Keratinocyte (primary cell): ENCODE measurements at regions not wholly inside any gene's neighbourhood (a gene's known extent, or its start where the extent isn't known, plus 50 kb on each side); places are given as distances from the start of the nearest gene placed in this dataset.

Source experiments
- DNase-seq: peaks from one replicate; pipeline ENCODE4 v3.0.0-alpha.2; 2011; ENCODE audit warnings: low read depth, missing footprints, low spot score
- FAIRE-seq: peaks from 2 replicates; lab custom pipeline; 2011; peaks lifted over from hg19 to GRCh38; lab: Jason Lieb, UNC
- H2AFZ ChIP-seq: 2 replicates; pipeline ENCODE4 v1.6.0; 2012; ENCODE audit warnings: low read length, control low read depth, inconsistent platforms; ENCODE audit not compliant: control insufficient read depth
- H3K27ac ChIP-seq: 2 replicates; pipeline ENCODE4 v1.5.1; 2011; ENCODE audit warnings: low read length; ENCODE audit not compliant: control insufficient read depth, insufficient read depth
- H3K27me3 ChIP-seq: 3 replicates; pipeline ENCODE4 v1.6.0; 2011; ENCODE audit warnings: low read length; ENCODE audit not compliant: control insufficient read depth, insufficient read depth; ENCODE audit errors: extremely low read depth
- H3K36me3 ChIP-seq, 2 experiments: 2 replicates in 1 of 2; 3 replicates in 1 of 2; pipeline ENCODE4 v1.5.1; 2011; ENCODE audit warnings: low read length in 2 of 2, mild to moderate bottlenecking in 1 of 2; ENCODE audit not compliant: control insufficient read depth in 2 of 2, insufficient read depth in 2 of 2; ENCODE audit errors: extremely low read depth in 1 of 2
- H3K4me1 ChIP-seq: 3 replicates; pipeline ENCODE4 v1.5.1; 2011; ENCODE audit warnings: low read length; ENCODE audit not compliant: control insufficient read depth, insufficient read depth; ENCODE audit errors: extremely low read depth
- H3K4me2 ChIP-seq: 3 replicates; pipeline ENCODE4 v1.6.0; 2011; ENCODE audit warnings: low read depth, low read length; ENCODE audit not compliant: control insufficient read depth, insufficient read depth; ENCODE audit errors: extremely low read depth
- H3K4me3 ChIP-seq, 3 experiments: fragments of 200-600 bp in 1 of 3; sonication (generic) in 1 of 3; 2 replicates in 2 of 3; 3 replicates in 1 of 3; pipeline ENCODE4 v1.5.1; 2011 to 2016; ENCODE audit warnings: low read length in 3 of 3, mild to moderate bottlenecking in 3 of 3, control low read depth in 2 of 3, inconsistent platforms in 1 of 3, low read depth in 1 of 3, mixed read lengths in 1 of 3, mixed run types in 1 of 3, moderate library complexity in 1 of 3; ENCODE audit not compliant: control insufficient read depth in 2 of 3, insufficient read depth in 2 of 3; ENCODE audit errors: extremely low read depth in 1 of 3
- H3K79me2 ChIP-seq: 2 replicates; pipeline ENCODE4 v1.6.0; 2012; ENCODE audit warnings: low read length; ENCODE audit not compliant: control insufficient read depth, insufficient read depth
- H3K9ac ChIP-seq: 3 replicates; pipeline ENCODE4 v1.6.0; 2011; ENCODE audit warnings: low read length; ENCODE audit not compliant: control insufficient read depth, insufficient read depth; ENCODE audit errors: extremely low read depth
- H3K9me1 ChIP-seq: 3 replicates; pipeline ENCODE4 v1.6.0; 2011; ENCODE audit warnings: low read length; ENCODE audit not compliant: control insufficient read depth, insufficient read depth; ENCODE audit errors: extremely low read depth
- H3K9me3 ChIP-seq: 2 replicates; pipeline ENCODE4 v1.5.1; 2012; ENCODE audit warnings: low read depth, low read length; ENCODE audit not compliant: control insufficient read depth
- H4K20me1 ChIP-seq: 3 replicates; pipeline ENCODE4 v1.6.0; 2011; ENCODE audit warnings: low read length; ENCODE audit not compliant: control insufficient read depth, insufficient read depth; ENCODE audit errors: extremely low read depth
- EZH2 ChIP-seq: IDR thresholded peaks from one replicate; pipeline ENCODE4 v1.6.1; 2012; ENCODE audit warnings: inconsistent platforms, mild to moderate bottlenecking, low read length, moderate library complexity
- dilution Hi-C: fragments of 300-500 bp; cut with MboI; formaldehyde crosslinking; loops from one replicate; pipeline ENCODE4 v1.7.0; 2020; ENCODE audit warnings: low sequenced_read_pairs; ENCODE audit not compliant: extremely low pct_ligation_motif_present
- TF ChIP-seq, protein P1 (sequence below), 3 experiments: IDR thresholded peaks in 1 of 3; conservative IDR thresholded peaks in 1 of 3; optimal IDR thresholded peaks in 1 of 3; 2 replicates in 2 of 3; 3 replicates in 1 of 3; pipeline versions ENCODE3 to v1.5.1; 2011; ENCODE audit warnings: low read length in 3 of 3, mild to moderate bottlenecking in 3 of 3, moderate library complexity in 2 of 3, control low read depth in 1 of 3, inconsistent platforms in 1 of 3; ENCODE audit not compliant: insufficient read depth in 2 of 3; ENCODE audit errors: extremely low read depth in 1 of 3

DNA sequence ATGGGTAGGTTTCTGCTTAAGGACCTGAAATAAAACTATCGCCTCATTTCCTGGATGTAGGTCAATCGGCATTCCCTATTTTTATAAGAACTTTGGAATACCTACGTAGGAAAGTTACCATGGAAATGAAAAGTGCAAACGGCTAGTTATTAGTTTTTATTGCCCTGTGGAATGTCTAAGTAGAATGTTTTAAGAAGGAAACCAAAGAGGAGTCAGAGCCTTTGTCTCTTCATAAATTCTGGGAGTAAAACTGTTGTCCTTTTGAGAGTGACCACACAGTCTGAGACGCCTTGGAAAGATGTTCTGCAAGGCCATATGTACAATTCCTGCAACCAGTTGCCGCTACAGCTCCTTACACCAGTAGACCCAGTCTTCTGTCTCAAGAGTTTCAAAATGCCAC, 176.0 kb upstream of the SEL1L start:
- Histone ChIP-seq H3K27me3 (no peaks in the 10 kb centered on the region), H3K27ac (no peak overlapping the region), H2AFZ (no peak overlapping the region), H3K4me2 (no peak overlapping the region), H3K9ac (no peak overlapping the region), H3K9me1 (no peaks in the 10 kb centered on the region), H3K9me3 (no peaks in the 10 kb centered on the region), H3K79me2 (no peaks in the 10 kb centered on the region), H3K36me3 (no peaks in the 10 kb centered on the region), H4K20me1 (no peaks in the 10 kb centered on the region), H3K4me1 (no peaks in the 10 kb centered on the region), H3K4me3 (no peak overlapping the region)
- TF ChIP-seq, protein P1, sequence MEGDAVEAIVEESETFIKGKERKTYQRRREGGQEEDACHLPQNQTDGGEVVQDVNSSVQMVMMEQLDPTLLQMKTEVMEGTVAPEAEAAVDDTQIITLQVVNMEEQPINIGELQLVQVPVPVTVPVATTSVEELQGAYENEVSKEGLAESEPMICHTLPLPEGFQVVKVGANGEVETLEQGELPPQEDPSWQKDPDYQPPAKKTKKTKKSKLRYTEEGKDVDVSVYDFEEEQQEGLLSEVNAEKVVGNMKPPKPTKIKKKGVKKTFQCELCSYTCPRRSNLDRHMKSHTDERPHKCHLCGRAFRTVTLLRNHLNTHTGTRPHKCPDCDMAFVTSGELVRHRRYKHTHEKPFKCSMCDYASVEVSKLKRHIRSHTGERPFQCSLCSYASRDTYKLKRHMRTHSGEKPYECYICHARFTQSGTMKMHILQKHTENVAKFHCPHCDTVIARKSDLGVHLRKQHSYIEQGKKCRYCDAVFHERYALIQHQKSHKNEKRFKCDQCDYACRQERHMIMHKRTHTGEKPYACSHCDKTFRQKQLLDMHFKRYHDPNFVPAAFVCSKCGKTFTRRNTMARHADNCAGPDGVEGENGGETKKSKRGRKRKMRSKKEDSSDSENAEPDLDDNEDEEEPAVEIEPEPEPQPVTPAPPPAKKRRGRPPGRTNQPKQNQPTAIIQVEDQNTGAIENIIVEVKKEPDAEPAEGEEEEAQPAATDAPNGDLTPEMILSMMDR (optimal IDR thresholded peaks at IDR 0.05 in 1 of 3, IDR thresholded peaks at IDR 0.05 in 1 of 3, conservative IDR thresholded peaks at IDR 0.05 in 1 of 3; ENCODE audit: extremely low read depth in 1 of 3, insufficient read depth in 2 of 3, low read length in 3 of 3): no peak
- TF ChIP-seq EZH2: no peak
- DNase-seq: no peak
- dilution Hi-C loops: no loop called here
- FAIRE-seq: no peak

DNA sequence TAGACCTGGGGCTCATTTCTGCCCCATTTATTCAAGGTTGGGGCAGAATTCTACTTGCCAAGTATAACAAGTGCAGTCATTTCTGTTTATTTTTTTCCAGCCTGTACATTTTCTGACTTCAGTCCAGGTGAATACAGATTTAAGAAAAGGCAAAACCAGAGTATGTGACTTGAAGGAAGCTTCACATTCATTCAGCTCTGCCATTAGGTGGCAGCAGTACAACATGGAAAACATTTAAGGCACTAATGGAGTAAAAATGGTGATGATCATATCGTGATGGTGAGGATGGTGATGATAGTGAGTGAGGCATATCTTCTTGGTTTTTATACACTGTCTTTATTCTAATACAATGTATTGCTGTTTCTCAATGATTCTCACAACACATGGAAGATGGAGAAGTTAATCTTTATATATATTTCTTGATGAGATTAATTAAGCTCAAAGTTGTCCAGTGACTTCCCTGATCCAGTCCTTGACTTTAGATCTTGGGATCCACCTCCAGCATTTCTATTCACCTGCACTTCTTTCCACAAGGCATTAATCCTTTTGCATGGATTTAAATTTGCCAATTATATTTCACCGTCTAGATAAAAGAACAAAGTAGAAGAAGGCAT, 176.7 kb upstream of the SEL1L start:
- H3K9me1 ChIP-seq: no peaks in the 10 kb centered on the region
- H2AFZ ChIP-seq: no peak overlapping the region
- TF ChIP-seq, protein P1 (optimal IDR thresholded peaks at IDR 0.05 in 1 of 3, IDR thresholded peaks at IDR 0.05 in 1 of 3, conservative IDR thresholded peaks at IDR 0.05 in 1 of 3; ENCODE audit: extremely low read depth in 1 of 3, insufficient read depth in 2 of 3, low read length in 3 of 3): peak; percentile 36 to 57 (median 53)
- TF ChIP-seq EZH2: no peak
- no peaks in the 10 kb centered on the region for H3K27me3 ChIP-seq
- dilution Hi-C loops: no loop called here
- no peaks in the 10 kb centered on the region for H4K20me1 ChIP-seq
- H3K36me3 ChIP-seq: no peaks in the 10 kb centered on the region
- no peaks in the 10 kb centered on the region for H3K79me2 ChIP-seq
- no peak overlapping the region for H3K4me2 ChIP-seq
- peak; percentile 13 for FAIRE-seq
- no peak overlapping the region for H3K9ac ChIP-seq
- H3K4me1 ChIP-seq: no peaks in the 10 kb centered on the region
- no peaks in the 10 kb centered on the region for H3K9me3 ChIP-seq
- no peak overlapping the region for H3K4me3 ChIP-seq
- DNase-seq: peak; percentile 1
- H3K27ac ChIP-seq: no peak overlapping the region
